HG02642 (cell line): ENCODE measurements at regions not wholly inside any gene's neighbourhood (a gene's known extent, or its start where the extent isn't known, plus 50 kb on each side); places are given as distances from the start of the nearest gene placed in this dataset.
"Not testable (repeated sequence)": the region's sequence is repeated elsewhere in the genome, so short reads cannot be mapped to it uniquely, and the experiment has no call there.

ENCODE experiments used
- ATAC-seq: cut with Tn5 transposase; IDR thresholded peaks from one replicate; pipeline ENCODE4 v1.9.1; 2021; ENCODE audit warnings: mild to moderate bottlenecking; ENCODE audit not compliant: unreplicated experiment, poor library complexity

DNA sequence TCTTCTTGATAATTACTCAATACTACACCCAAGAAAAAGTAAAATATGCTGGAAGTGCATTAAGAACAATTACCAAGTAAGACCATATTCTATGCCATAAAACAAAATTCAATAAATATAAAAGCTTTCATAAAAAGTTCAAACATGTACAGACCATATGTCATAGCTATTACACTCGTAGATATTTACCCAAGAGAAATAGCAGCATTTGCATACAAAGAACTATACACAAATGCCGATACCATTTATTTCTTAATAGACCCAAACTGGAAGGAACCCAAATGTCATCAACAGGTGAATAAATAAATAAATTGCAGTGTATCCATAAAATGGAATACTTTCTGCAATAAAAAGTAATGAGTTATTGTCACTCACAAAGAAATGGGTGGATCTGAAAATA lies 78.3 kb upstream of the SLC16A7 start:
- no peak for ATAC-seq

DNA sequence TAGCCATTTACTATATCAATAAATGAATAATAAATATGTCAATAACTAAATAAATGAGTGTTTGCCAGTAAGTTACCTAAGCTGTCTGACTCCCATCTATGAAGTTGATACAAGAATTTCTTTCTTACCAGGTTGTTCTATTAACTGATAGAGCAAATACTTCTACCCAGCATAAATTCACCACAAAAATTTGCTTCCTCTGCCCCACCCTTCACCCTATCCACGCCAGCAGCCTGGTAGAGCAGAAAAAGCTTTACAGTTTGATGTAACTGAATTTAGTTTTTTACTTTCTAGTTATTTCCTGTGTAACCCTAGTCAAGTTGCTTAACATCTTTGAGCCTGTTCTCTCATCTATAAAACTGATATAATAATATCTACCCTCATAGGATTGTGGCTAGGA lies 94.9 kb upstream of the SLC16A7 start:
- no peak for ATAC-seq

GRCh38 chr12:59500335-59500734 lies 95.5 kb upstream of the SLC16A7 start:
- ATAC-seq, result no peak

- ATAC-seq, result peak; percentile 93
Measured at GRCh38 chr12:59499774-59500173, 96.1 kb upstream of the SLC16A7 start.

DNA sequence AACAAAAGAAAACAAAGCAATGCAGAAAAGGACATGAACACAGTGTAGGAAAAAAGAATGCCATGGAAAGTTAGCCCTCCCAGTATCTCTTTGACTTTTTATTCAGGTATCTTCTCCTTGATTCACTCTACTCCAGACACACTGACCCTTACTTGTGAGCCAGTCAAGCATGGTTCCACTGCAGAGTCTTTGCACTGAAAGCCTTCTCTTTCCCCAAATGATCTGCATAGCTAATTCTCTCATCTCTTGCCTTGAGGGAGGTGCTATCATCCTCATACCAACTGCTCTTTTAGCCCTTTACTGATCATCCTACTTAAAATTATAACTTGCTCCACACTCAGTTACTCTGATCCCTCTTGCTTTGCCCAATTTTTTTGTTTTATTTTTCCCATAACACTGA lies 101.2 kb upstream of the SLC16A7 start:
- no peak for ATAC-seq

- ATAC-seq, result no peak
Measured at GRCh38 chr12:59491877-59492276, 104.0 kb upstream of the SLC16A7 start.

GRCh38 chr12:59486827-59487226 lies 109.0 kb upstream of the SLC16A7 start:
- ATAC-seq, result no peak

- peak; percentile 52 for ATAC-seq
Measured at GRCh38 chr12:59484575-59484974, 111.3 kb upstream of the SLC16A7 start.

DNA sequence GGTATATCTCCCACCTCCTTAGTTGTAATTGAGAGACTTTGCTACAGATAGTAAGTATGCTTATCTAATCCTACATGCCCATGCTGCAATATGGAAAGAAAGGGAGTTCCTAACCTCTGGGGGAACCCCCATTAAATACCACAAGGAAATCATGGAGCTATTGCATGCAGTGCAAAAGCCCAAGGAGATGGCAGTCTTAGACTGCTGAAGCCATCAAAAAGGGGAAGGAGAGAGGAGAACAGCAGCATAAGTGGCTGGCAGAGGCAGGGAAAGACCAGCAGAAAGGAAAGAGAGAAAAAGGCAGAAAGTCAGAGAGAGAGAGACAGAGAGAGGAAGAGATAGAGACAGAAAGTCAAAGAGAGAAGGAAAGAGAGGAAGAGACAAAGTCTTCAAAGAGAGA lies 121.6 kb upstream of the SLC16A7 start:
- ATAC-seq, result not testable (repeated sequence)

- ATAC-seq, result no peak
Measured at GRCh38 chr12:59472273-59472672, 123.6 kb upstream of the SLC16A7 start.

DNA sequence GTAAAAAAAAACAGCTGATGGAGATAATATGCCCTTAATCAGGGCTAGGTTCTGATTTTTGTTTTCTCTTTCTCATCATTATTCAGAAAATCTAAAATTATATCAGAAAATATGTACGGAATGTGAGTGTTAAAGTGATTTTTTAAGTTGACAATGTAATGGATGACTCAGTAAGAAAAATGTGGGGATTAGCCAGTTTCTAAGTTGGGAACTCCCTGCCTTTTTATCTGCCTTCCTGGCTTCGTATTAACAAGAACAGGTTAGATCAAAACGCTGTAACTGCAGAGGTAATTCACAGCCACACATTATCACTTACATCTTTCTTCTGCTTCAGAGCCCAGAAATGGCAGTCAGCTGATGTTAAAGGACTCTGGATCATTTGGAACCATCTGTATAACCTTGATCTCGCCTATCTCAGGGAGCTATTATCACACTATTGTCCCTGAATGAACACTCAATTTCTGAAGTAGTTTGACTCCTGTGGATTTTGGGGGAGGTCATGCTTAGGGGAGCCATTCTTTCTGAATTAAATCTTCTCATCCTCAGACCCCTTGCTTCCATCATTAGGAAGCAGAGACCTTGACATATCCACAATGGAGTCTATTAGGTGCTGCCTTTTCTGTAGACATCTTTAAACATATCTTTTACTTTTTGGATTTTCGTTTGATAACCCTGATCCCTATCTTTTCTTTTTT lies 135.7 kb upstream of the SLC16A7 start:
- ATAC-seq, result no peak

- ATAC-seq, result no peak
Measured at GRCh38 chr12:59453475-59453874, 142.4 kb upstream of the SLC16A7 start.

GRCh38 chr12:59452746-59453145 lies 143.1 kb upstream of the SLC16A7 start:
- no peak for ATAC-seq

DNA sequence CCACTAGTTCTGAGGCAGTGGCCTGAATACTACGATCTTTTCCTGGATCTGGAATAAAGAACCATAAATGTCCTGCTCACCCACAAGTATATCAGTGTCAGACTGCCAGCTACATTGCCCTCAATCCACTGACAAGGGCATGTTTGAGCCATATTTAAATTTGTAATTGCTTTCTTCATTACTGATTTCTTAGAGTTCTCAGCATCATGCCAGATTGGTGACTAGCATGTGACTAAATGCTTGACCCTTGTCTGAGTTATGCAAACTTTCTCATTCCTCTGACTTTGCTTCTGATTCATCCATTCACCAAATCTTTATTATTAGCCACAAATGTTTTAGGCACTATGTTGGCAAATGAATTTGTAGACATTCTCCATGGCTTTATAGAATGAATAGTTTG lies 143.6 kb upstream of the SLC16A7 start:
- no peak for ATAC-seq

GRCh38 chr12:59446116-59446515 lies 149.7 kb upstream of the SLC16A7 start:
- ATAC-seq, result no peak

DNA sequence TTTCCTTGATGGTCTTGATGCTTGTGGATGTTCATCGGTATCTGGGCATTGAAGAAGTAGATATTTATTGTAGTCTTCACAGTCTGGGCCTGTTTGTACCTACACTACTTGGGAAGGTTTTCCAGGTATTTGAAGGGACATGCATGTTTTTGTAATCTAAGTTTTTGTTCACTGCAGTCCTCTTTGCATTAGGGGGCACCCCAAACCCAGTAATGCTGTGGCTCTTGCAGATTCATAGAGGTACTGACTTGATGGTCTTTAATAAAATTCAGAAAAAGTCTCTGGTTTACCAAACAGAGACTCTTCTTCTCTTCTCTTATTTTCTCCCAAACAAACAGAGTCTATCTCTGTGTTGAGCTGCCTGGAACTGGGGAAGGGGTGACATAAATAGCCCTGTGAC lies 150.9 kb upstream of the SLC16A7 start:
- no peak for ATAC-seq

- no peak for ATAC-seq
Measured at GRCh38 chr12:59432057-59432456, 163.8 kb upstream of the SLC16A7 start.

GRCh38 chr12:59431266-59431665 lies 164.6 kb upstream of the SLC16A7 start:
- no peak for ATAC-seq

GRCh38 chr12:59429766-59430165 lies 166.1 kb upstream of the SLC16A7 start:
- no peak for ATAC-seq

DNA sequence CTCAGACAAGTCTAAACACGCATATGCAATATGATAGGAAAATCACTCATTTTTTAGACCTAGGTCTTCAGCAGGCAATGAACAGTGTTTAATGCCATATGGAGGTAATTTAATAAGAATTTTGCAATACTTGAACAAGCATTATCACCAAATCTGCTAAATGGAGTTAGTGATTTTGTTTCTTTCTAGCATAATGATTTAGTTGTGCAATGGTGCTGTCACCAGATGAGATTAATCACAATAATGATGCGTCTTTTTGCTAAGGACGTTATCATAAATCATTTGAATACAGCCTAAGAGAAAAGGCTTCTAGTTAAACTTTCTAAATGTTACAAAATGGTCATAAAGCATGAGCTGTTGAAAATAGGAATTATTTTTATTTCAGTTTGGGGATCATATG lies 170.0 kb upstream of the SLC16A7 start:
- ATAC-seq, result no peak

- ATAC-seq, result not testable (repeated sequence)
Measured at GRCh38 chr12:59424666-59425065, 171.2 kb upstream of the SLC16A7 start.

DNA sequence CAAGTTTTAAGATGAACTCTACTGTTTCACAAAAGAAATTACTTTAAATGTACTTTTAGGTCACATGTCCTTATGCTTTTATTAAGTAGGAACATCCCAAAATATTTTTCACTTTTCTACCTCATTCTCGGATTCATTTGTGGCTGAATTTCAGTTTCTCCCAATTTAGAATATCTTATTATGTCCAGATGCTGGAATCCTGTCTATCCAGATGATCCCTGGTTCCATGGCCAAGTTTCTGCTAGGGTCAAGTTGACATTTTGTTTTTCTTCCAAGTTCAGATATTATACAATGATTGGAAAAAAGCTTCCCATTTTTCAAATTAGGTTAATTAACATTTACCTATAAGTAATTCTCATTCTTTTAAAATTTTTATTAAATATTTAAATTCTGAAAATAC lies 181.8 kb upstream of the SLC16A7 start:
- no peak for ATAC-seq

DNA sequence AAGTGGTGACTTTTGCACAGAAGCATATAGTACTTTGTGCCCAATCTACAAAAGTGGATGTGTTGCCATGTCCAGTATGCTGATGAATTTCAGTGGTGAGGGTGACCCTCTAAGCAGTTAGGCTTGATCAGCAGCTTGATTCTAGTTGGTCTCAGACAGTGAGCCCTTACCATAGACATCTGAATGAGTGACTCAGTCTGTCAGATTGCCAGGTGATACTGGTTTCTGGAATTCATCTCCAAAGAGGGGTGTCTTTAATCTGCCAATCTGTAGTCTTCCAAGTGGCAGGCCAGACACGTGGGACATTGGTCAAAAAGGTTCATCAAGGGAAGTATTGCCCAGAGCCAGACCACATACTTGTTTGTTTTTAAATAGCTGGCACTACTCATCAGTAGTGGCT lies 187.4 kb upstream of the SLC16A7 start:
- ATAC-seq, result no peak
